ENCODE measurements at regions not wholly inside any gene's neighbourhood (a gene's known extent, or its start where the extent isn't known, plus 50 kb on each side); places are given as distances from the start of the nearest gene placed in this dataset.
"Not testable (repeated sequence)": the region's sequence is repeated elsewhere in the genome, so short reads cannot be mapped to it uniquely, and the experiment has no call there.

GRCh38 chr20:48327848-48328247 lies 500.0 kb downstream of the PREX1 start:
- TF ChIP-seq CTCF (IDR thresholded peaks at IDR 0.05; ENCODE audit: borderline replicate concordance, extremely low read depth, low read length, poor library complexity, severe bottlenecking); EZH2 (IDR thresholded peaks at IDR 0.05; ENCODE audit: borderline replicate concordance, low read depth, low read length, severe bottlenecking): not testable (repeated sequence)
